GM19324 (cell line): ENCODE measurements at regions not wholly inside any gene's neighbourhood (a gene's known extent, or its start where the extent isn't known, plus 50 kb on each side); places are given as distances from the start of the nearest gene placed in this dataset.

Experiments
- ATAC-seq: cut with Tn5 transposase; IDR thresholded peaks from one replicate; pipeline ENCODE4 v1.9.1; 2021; ENCODE audit warnings: mild to moderate bottlenecking, moderate library complexity; ENCODE audit not compliant: unreplicated experiment, low FRiP score

DNA sequence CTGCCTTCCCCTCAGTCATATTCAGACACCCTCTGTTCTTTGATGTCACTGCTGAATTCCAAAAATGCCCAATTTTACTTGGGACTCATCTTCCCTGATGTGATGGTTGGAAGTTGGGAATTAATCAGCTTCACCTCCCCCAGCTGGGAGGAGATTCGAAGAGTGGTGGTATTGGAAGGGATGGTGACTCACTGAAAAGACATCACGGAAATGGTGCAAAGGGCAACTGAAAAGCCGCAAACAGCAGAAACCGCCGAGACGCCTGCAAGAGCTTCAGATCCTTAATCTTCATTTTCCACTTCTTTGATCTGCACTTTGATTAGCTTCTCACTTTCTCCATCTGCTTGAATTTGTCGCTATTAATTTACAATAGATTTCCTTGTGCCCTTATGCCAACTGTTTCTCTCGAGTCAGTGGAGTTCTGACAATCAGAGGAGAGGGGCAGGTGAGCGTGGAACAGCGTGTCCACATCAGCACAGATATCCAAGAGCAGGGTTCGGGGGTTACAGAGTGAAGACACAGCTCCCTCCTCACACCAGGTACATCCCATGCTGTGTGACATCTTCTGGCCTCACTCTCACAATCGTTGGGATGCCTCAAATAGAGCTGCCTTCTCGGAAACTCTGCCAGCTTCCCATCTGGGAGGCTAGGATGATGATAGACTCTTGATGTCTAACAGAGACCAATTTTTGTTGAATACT lies 325.4 kb downstream of the BRD1 start:
- no peak for ATAC-seq

DNA sequence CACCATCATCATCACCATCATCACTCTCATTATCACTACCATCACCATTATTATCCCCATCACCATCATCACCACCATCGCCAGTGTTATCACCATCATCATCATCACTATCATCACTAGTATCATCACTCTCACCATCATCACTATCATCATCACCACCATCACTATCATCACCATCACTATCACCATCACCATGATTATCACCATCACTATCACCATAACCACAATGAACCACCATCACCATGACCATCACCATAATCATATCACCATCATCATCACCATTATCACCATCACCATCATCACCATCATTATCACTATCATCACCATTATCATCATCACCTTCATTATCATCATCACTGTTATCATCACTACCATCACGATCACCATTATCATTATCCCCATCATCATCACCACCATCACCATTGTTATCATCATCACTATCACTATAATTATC lies 326.7 kb downstream of the BRD1 start:
- ATAC-seq: no peak

DNA sequence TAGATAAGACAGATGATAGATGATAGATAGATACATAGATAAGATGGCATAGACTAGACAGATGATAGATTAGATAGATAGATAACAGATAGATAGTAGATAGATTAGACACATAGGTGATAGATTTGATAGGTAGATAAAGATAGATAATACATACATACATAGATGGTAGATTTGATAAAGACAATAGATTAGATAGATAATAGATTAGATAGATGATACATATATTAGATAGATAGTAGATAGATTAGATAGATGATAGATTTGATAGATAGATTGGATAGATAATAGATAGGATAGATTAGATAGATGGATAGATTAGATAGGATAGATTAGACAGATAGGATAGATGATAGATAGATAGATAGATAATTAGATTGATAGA lies 327.6 kb downstream of the BRD1 start:
- ATAC-seq: no peak

DNA sequence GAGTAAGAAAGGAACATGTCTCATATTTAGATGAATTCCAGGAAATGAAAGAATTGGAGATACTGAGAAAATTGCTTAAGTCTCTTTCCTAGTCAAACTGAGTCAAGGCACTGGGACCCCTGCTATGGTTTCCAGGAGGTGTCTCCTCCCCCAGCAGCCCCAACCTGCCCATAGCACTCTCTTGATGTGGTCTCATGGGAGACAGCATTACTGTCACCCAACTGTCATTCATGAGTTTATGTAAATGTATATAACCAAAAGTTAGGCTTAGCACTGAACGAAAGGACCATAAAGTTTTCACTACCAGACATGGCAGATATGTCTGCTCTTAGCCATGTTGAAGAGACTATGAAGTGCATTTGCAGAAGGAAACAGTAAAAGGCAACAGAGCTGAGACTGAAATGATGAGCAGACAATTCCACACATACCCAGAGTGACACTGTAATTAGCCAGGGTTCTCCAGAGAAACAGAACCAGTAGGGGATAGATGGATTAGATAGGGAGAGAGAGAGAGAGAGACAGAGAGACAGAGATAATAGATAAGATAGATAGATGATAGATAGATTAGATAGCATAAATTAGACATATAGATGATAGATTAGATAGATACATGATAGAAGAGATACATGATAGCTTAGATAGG lies 328.1 kb downstream of the BRD1 start:
- no peak for ATAC-seq

DNA sequence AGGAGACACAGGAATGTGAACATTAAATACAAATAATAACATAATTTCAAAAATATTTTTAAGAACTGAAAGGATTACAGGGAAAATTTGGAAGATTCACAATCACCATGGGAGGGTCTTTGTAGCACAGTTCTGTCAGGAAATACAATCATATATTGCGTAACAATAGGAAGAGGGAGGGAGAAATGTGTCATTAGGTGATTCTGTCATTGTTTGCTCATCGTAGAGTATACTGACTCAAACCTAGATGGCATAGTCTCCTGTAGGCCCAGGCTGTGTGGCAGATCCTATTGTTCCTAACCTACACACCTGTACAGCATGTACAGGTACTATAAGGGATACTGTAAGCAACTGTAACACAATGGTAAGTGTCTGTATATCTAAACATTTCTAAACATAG lies 330.4 kb downstream of the BRD1 start:
- no peak for ATAC-seq

DNA sequence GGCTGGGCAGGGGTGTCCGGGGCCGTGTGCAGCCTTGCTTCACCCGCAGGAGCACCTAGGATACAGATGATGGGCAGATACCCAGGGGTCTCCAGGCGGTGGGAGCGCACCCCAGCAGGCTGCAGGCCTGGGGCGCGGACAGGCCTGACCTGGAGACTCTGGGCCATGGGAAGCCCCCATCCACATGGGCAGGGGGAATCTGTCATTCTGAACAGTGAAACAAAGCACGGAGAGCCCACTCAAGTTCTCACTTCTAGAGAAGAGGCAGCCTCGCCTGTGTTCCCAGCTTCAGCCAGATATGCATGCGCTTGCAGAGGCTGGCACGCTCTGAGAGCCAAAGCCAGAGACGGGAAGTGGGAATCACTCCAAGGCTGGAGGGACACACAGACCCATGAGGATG lies 333.1 kb downstream of the BRD1 start:
- ATAC-seq: no peak

DNA sequence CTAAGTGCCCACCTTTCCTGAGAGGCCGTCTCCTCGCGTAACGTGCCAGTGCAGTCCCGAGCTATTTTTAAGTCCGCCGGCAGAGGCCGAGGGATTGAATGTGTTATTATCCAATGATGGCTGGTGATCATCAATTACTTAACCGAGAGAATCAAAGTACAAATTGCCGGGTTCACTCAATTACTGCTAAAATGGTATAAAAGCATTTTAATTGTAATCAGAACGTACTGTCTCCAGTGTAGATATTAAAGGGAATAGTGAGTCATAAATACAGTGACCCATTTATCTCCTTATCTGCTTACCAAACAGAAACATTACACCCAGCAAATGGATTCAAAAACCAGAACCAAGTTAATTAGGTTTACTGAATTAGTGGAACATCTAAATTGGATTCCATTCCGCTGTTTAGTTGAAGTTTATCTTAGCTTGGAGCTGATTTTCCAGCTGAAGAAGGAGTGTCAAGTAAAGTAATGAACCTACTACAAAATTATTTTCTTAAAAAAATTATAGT lies 334.9 kb downstream of the BRD1 start:
- no peak for ATAC-seq

DNA sequence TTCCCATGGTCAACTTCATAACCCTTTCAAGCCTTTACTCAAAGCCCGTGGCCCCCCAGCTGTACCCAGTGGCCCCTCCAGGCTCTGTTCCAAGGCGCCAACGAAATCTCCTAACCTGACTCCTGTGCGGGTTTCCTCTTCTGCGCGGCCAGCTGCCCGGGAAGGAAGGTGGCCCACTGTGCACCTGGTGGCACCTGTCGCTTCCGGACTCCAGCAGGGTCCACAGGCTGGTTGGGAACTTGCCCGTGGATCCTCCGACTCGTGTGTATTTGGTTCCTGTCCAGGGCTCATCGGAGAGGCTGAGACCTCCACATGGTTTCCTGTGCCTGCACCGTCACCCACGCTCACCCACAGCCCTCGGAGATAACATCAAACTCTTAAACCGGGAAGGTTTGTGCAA lies 335.4 kb downstream of the BRD1 start:
- no peak for ATAC-seq

DNA sequence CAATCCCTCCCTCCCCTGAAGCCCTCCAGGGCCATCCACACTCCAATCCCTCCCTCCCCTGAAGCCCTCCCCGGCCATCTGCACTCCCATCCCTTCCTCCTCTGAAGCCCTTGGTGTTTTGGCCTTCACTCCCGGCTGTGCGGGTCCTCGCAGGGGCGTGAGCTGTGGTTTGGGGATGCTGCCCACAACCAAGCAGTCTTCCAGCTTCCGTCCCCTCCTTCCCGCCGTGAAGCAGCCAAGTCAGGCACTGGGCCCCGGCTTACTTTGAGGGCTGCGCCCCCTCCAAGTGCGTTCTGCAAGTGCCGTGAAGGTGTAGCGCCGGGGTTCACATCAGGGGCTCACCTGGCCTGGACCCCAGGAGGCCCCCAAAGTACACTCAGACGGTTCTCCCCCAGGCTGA lies 335.9 kb downstream of the BRD1 start:
- no peak for ATAC-seq

DNA sequence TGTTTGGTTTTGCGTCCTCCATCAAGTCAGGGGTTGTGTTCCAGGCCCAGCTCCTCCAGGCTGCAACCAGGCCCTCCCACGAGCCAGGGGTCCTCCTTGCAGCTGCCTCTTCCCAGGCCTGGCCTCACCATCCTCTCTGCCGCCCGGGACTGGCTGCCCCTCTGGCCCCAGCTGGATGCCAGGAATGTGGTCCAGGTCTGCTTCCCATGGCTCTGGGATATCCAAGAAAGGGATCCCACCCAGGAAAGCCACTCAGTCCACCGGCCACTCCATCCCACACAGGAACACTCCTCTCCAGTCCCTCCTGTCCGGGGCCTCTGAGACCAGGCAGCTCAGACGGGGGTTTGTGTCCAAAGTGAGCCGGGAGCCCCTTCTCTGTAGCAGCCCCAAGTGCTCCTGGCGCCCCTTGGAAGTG lies 336.4 kb downstream of the BRD1 start:
- no peak for ATAC-seq

DNA sequence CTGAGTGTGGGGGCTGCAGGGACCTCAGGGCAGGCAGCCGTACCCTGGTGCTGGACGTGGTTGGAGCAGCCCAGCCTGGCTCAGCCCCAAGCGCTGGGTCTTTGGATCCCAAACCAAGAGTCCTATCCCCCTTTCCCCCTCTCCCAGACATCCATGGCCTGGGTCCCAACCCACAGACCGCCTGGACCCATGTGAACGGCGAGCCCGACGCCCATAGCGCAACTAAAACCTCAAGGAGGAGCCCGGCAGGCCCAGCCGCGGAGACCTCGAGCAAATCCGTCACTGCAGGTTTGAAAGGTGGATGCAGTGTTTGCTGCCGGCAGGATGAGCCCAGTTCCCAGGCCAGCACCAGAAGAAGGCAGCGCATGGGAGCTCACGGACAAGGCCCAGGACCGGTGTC lies 337.0 kb downstream of the BRD1 start:
- ATAC-seq: no peak

DNA sequence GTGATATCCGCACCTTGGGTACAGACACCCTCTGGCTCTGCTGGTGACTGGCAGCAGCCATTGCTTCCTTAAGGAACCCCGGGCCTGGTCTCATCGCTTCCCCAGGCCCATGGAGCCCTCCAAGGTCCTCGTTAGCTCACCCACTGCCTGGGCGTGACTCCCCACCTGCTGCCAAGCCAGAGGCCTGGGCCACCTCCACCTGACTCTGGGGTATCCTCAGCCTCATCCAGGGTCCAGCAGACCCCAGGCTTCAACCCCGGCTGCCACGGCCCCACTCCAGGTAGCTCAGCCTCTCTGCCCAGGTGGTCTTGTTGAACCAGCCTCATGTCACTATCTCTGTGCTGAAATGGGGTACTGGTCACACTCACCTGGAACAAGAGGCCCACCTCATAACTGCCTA lies 337.9 kb downstream of the BRD1 start:
- ATAC-seq: no peak

DNA sequence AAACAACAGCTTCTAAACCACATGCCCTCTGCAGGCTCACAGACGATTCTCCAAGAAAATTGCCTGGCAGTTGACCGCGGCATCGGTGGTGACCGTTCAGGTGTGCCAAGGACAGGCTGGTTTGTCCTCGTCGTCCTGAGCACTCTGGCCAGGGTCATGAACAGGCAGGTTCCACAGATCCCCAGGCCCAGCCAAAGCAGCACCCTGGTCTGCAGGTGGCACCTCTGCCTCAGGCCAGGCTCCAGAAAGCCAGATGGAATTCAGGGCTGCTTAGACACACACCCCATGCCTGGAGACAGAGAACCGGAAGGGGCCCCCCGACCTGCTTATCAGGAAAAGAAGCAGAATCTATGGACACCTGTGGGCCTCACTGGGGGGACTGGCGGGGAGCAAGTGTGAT lies 338.7 kb downstream of the BRD1 start:
- no peak for ATAC-seq

DNA sequence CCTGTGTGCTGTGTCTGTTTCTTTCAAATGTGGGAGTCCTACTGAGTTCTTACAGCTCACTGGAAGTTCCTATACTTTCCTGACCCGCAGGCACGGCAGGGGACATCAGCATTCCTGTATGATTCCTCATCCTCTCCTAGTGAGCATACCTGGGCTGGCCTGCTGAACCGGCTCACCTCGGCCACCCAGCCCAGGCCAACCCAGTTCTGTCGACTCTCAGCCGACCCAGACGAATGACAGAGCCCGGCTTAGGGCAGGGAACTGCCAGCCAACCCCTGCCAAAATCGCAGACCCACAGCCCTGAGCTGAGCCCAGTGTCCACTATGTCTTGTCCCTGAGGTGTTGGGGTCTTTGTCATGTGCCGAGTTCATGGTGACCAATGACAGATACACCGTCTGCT lies 339.7 kb downstream of the BRD1 start:
- ATAC-seq: no peak

DNA sequence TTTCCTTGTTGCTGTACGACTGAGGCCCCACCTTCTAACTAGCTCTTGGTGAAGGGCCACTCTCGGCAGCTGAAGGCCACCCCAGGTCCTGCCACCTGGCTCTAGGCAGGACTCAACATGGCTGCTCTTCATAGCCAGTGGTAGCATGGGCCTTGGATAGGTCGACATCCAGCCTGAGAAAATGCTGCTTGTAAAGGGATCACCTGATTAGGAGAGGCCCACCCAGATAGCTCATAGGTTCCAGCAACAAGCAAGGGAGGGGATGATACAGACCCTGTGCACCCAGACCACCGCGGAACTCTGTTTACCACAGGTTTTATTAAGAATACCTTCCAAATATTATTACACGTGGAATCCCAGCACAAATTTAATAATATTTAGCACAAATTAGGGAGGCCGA lies 341.4 kb downstream of the BRD1 start:
- no peak for ATAC-seq

DNA sequence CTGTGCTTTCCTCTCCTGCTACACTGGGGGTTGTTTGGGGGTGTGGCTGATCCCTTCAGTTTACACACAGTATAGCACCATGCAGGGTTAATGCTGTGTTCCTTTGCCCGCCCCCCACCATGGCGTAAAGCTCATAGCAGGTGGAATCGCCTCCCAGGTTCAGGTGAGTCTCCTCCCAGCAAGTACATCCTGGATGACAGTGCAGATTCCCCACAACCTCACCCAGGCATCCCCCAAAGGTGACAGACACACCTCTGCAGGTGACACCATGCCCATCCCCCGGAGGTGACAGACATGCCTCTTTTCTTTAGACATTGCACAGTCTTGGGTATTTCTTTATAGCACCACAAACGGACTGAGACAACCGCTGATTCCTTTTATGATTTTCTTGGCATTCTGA lies 343.7 kb downstream of the BRD1 start:
- ATAC-seq: no peak

DNA sequence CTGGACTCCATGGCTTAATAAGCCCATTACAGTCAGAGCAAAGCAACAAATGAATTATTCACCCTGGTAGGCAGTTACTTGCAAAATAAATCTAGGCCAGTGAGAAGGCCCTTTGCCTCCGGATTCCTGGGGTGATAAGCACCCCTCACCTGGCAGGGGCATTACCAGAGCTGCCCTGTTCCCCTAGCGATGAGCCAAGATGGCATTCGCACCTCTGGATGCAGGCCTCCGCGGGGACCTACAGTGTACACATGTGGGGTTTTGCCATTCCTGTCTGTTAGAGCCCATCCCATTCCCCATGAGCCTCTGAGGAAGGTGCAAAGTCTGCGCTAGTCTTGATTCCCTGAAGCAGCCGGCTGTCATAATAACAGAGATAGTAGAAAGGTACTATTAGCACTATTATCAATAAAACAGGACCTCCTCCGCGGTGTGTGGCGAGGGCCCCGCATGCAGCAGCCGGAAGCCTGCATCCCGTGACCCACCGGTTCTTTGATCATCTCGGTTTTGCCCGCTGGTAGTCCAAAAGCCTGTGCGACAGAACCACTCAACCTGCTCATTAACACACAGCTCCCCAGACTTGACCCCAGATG lies 344.3 kb downstream of the BRD1 start:
- ATAC-seq: no peak

DNA sequence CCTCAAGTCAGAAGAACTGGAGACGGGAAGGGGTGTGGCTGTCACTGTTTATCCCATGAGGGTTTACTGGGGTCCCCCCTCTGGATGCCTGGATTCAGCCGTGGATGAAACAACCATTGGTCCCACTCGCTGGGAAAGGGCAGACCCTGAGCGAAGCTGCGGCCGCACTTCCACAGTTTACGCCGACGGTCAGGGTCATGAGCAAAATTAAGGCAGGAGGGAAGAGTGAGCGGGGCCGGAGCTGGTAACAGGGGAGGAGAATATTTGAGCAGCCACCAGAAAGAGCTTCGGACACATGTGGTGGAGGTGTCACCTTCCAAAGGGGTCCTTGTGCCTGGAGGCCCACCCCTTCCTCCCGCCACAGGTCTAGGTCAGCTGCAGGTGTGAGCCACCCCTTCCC lies 344.9 kb downstream of the BRD1 start:
- no peak for ATAC-seq

DNA sequence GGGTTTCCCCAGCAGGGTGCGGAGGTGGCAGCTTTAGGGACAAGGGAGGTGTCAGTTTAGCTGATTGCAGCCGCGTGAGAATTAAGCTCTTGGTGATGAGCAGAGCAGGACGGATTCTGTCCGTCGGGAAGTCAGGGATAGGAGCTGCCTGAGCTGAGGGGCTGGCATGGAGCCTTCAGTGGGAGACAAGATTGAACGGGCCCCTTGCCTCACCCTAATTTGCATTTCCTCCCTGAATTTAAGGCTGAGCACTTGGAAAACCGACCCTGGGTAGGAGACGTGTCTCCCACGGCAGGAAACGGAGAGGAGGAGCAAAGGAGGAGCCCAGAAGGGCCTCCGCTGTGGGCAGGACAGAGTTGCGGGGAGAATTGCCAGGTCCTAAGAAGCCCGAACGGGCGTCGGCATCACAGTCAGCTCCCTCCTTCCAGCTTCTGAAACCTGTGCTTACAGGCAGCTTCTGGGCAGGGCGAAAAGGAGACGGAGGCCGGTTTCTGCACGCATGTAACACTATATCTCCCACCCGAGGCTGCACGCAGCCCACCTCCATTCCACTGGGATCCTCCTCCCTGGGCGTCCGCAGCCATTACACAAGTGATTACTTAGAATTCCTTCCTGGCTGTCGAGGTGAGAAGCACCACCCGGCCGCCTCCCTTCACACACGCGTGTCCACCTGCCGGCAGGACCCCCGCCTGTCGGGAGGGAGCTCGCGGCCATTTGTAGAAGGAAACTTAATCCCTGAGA lies 345.8 kb downstream of the BRD1 start:
- ATAC-seq: no peak

DNA sequence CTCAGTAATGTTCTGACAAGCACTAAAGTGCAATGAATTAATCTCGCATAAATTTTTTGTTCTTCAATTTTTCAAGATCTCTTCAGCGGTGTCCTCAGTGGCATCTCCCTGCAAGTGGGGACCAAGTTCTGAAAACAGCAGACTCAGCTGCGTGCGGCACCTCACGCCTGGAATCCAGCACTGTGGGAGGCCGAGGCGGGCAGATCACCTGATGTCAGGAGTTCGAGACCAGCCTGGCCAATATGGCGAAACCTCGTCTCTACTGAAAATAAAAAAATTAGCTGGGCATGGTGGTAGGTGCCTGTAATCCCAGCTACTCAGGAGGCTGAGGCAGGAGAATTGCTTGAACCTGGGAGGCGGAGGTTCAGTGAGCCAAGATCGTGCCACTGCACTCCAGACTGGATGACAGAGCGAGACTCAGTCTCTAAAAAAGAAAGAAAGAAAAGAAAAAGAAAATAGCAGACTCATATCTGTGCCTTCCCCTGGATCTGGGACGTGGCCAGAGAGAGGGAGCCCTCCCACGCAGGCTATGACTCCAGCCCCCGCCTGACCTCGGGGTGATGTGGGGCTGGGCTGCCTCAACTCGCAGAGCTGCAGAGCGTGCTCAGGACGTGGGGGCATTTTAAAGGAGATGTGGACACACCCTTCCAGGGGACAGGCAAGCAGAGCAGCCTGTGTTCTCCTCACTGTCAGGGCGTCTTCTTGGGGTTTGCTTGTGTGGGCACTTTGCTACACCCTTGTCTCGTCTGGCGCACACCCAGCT lies 346.6 kb downstream of the BRD1 start:
- ATAC-seq: no peak

DNA sequence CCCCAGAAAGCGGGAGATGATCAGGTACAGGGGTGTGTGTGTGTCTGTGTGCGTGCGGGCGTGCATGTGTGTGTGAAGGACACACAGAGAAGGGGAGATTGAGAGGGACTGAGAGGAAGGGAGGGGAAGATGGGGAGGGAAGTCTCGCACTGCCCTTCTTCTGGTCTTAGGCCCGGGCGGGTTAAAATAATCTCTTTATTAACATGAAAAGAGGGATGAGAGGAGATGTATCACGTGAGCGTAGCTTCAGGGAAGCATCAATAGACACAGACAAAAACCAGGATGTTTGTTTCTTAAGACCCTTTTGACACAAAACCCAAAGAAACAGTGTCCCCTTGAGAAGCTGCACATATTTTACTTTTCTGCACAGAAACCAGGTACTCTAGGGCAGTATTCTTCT lies 347.3 kb downstream of the BRD1 start:
- no peak for ATAC-seq
